K562 (cell line): ENCODE measurements at regions not wholly inside any gene's neighbourhood (a gene's known extent, or its start where the extent isn't known, plus 50 kb on each side); places are given as distances from the start of the nearest gene placed in this dataset.

ENCODE experiments used
- ATAC-seq: fragments of 200-7000 bp; cut with Tn5 transposase; 3 replicates; pipeline ENCODE4 v1.9.1; 2020; ENCODE audit warnings: moderate library complexity
- BruUV-seq: library from RNA; stranded (reverse); fragments of 400-500 nt; replicated peaks from 2 replicates; lab custom pipeline; 2021; lab: Mats Ljungman, UMichigan
- CTCF ChIA-PET: fragments of 300-600 bp; formaldehyde crosslinking; extraction: SDS; loops from one replicate; lab custom pipeline; 2021; ENCODE audit warnings: low intra/inter-chr PET ratio; lab: Yijun Ruan, JAX
- POLR2A ChIA-PET: fragments of 300-600, 350-650 bp; sonication (Branson Sonifier 250); formaldehyde crosslinking; extraction: SDS; loops from one replicate; lab custom pipeline; 2021; ENCODE audit warnings: antibody characterized with exemption, inconsistent platforms; lab: Yijun Ruan, JAX
- DNase-seq, 4 experiments: peaks; one replicate each; pipeline versions ENCODE4 v3.0.0 to v3.0.0-alpha.2; 2011 to 2018; ENCODE audit warnings: low spot score in 3 of 4, mixed read lengths in 3 of 4; ENCODE audit errors: extremely low read depth in 1 of 4
- FAIRE-seq: peaks from 2 replicates; lab custom pipeline; 2011; peaks lifted over from hg19 to GRCh38; lab: Jason Lieb, UNC
- H2AFZ ChIP-seq: 2 replicates; pipeline ENCODE4 v1.6.0; 2011; ENCODE audit warnings: low read depth, low read length, control low read depth, inconsistent platforms
- H3K27ac ChIP-seq: fragments of 200-600 bp; 3 replicates; pipeline ENCODE4 v1.8.0; 2011; ENCODE audit warnings: low read depth, mild to moderate bottlenecking, control low read depth, inconsistent platforms, low read length, moderate library complexity, mixed read lengths; ENCODE audit errors: extremely low read depth
- H3K27me3 ChIP-seq, 2 experiments: fragments of 300-600 bp in 1 of 2; 2 replicates in 1 of 2; 3 replicates in 1 of 2; pipeline versions ENCODE4 v1.6.0 to v1.8.0; 2011; ENCODE audit warnings: inconsistent platforms in 2 of 2, low read length in 2 of 2, mild to moderate bottlenecking in 1 of 2, mixed read lengths in 1 of 2, moderate library complexity in 1 of 2; ENCODE audit not compliant: control insufficient read depth in 2 of 2, insufficient read depth in 2 of 2
- H3K36me3 ChIP-seq: fragments of 300-600 bp; 3 replicates; pipeline ENCODE4 v1.8.0; 2011; ENCODE audit warnings: mild to moderate bottlenecking, low read length, inconsistent platforms; ENCODE audit not compliant: control insufficient read depth, insufficient read depth
- H3K4me1 ChIP-seq, 2 experiments: fragments of 200-600 bp in 1 of 2; replicated peaks in 1 of 2; 2 replicates in 1 of 2; 3 replicates in 1 of 2; pipeline versions ENCODE4 v1.5.1 to v1.8.0; 2011; ENCODE audit warnings: inconsistent platforms in 2 of 2, low read length in 2 of 2, mild to moderate bottlenecking in 1 of 2, mixed read lengths in 1 of 2, moderate library complexity in 1 of 2; ENCODE audit not compliant: control insufficient read depth in 2 of 2, insufficient read depth in 2 of 2
- H3K4me2 ChIP-seq: 2 replicates; pipeline ENCODE4 v1.6.1; 2011; ENCODE audit warnings: low read length, control low read depth, inconsistent platforms, mixed read lengths; ENCODE audit not compliant: insufficient read depth
- H3K4me3 ChIP-seq: fragments of 200-600 bp; sonication (generic), shearing (Covaris generic); 2 replicates; pipeline ENCODE4 v1.5.1; 2016; ENCODE audit warnings: control low read depth, inconsistent platforms
- H3K79me2 ChIP-seq: fragments of 200-600 bp; 3 replicates; pipeline ENCODE4 v1.8.0; 2011; ENCODE audit warnings: low read length, inconsistent platforms; ENCODE audit not compliant: control insufficient read depth, insufficient read depth
- H3K9ac ChIP-seq, 2 experiments: 2 replicates each; pipeline versions ENCODE4 v1.6.0 to v1.6.1; 2011; ENCODE audit warnings: low read depth in 2 of 2, low read length in 2 of 2, control low read depth in 1 of 2, inconsistent platforms in 1 of 2, mild to moderate bottlenecking in 1 of 2, mixed read lengths in 1 of 2; ENCODE audit not compliant: insufficient read depth in 1 of 2
- H3K9me1 ChIP-seq: one replicate; pipeline ENCODE4 v1.6.0; 2011; ENCODE audit warnings: inconsistent platforms, mild to moderate bottlenecking, low read length, moderate library complexity; ENCODE audit not compliant: control insufficient read depth, insufficient read depth
- H3K9me3 ChIP-seq: replicated peaks from 2 replicates; pipeline ENCODE4 v1.5.1; 2011; ENCODE audit warnings: low read depth, low read length, inconsistent platforms; ENCODE audit not compliant: control insufficient read depth, insufficient read depth
- H4K20me1 ChIP-seq: replicated peaks from 2 replicates; pipeline ENCODE4 v1.6.1; 2011; ENCODE audit warnings: low read length, inconsistent platforms, mixed read lengths; ENCODE audit not compliant: control insufficient read depth, insufficient read depth
- CREB3L1 ChIP-seq: fragments of 450-650 bp; IDR thresholded peaks from 2 replicates; pipeline ENCODE4 v1.6.1; 2014; ENCODE audit warnings: low read depth, mild to moderate bottlenecking, moderate library complexity, borderline replicate concordance
- HEY1 ChIP-seq: fragments of 250-450 bp; sonication (Bioruptor Pico); IDR thresholded peaks from 2 replicates; pipeline ENCODE4 v1.5.0; 2020; ENCODE audit warnings: mild to moderate bottlenecking, moderate library complexity, borderline replicate concordance
- MAX ChIP-seq: sonication (generic); formaldehyde crosslinking; IDR thresholded peaks from 2 replicates; pipeline ENCODE4 v1.9.0; 2022; ENCODE audit warnings: mild to moderate bottlenecking, missing genetic modification reagents
- NCOA2 ChIP-seq, 2 experiments: fragments of 450-650 bp; IDR thresholded peaks; 2 replicates each; pipeline ENCODE4 v1.6.1; 2018; ENCODE audit warnings: mild to moderate bottlenecking in 2 of 2, moderate library complexity in 1 of 2; ENCODE audit not compliant: partially characterized antibody in 2 of 2
- POLR2B ChIP-seq: fragments of 450-650 bp; IDR thresholded peaks from 2 replicates; pipeline ENCODE4 v1.6.1; 2018; ENCODE audit warnings: low read depth; ENCODE audit not compliant: partially characterized antibody
- RBM34 ChIP-seq: fragments of 200-400 bp; formaldehyde crosslinking; IDR thresholded peaks from 2 replicates; pipeline ENCODE4 v1.6.1; 2018; ENCODE audit warnings: low read length, borderline replicate concordance; ENCODE audit not compliant: insufficient read depth
- SAP30 ChIP-seq: fragments of 200-600 bp; sonication (generic); IDR thresholded peaks from 2 replicates; pipeline ENCODE4 v1.6.1; 2012; ENCODE audit warnings: borderline replicate concordance, low read depth, mild to moderate bottlenecking, moderate library complexity, low read length, control low read depth, inconsistent platforms; ENCODE audit not compliant: insufficient read depth, poor library complexity, severe bottlenecking
- SMC3 ChIP-seq: conservative IDR thresholded peaks from 2 replicates; pipeline ENCODE4 v1.6.1; 2011; ENCODE audit warnings: low read depth, low read length, improper control_type of control experiment; ENCODE audit not compliant: insufficient read depth
- ZNF274 ChIP-seq: IDR thresholded peaks from 2 replicates; pipeline ENCODE4 v1.6.1; 2011; ENCODE audit warnings: low read depth, mild to moderate bottlenecking, low read length, moderate library complexity, borderline replicate concordance
- ZNF282 ChIP-seq: sonication (generic); formaldehyde crosslinking; IDR thresholded peaks from 2 replicates; pipeline ENCODE4 v1.8.1; 2023; ENCODE audit warnings: missing genetic modification reagents
- WGBS: fragments of 100-300 bp; shearing (Covaris generic); methylation state at CpG from one replicate; pipeline ENCODE4 v1.1.6; 2016; ENCODE audit warnings: low coverage, mixed read lengths; ENCODE audit not compliant: insufficient coverage; ENCODE audit errors: missing lambda C conversion rate; 5-methylcytosine and 5-hydroxymethylcytosine counted together
- in situ Hi-C: fragments of 300-500 bp; cut with MboI; formaldehyde crosslinking; loops from 4 replicates; pipeline ENCODE4 v1.15.0; 2018; ENCODE audit warnings: inconsistent platforms, mixed read lengths
- intact Hi-C: fragments of 100-400 bp; cut with micrococcal nuclease; formaldehyde crosslinking; loops from 2 replicates; pipeline ENCODE4 v1.14.2; 2022

GRCh38 chr17:34067011-34067410 lies 188.1 kb upstream of the CCL2 start:
- ChIA-PET POLR2A (no interaction called here), CTCF (no interaction called here)
- Histone ChIP-seq H3K9ac (no peak overlapping the region), H3K4me2 (no peak overlapping the region), H2AFZ (no peak overlapping the region), H3K4me3 (no peak overlapping the region), H3K9me1 (no peaks in the 10 kb centered on the region), H3K27ac (no peak overlapping the region), H3K27me3 (no peaks in the 10 kb centered on the region; a peak in 1 of 5 replicates), H3K36me3 (no peaks in the 10 kb centered on the region), H3K9me3 (no peaks in the 10 kb centered on the region), H4K20me1 (no peaks in the 10 kb centered on the region), H3K79me2 (no peaks in the 10 kb centered on the region), H3K4me1 (no peaks in the 10 kb centered on the region)
- no TSS peak for BruUV-seq
- FAIRE-seq, result no peak
- in situ Hi-C loops, result no loop called here
- no peak for TF ChIP-seq ZNF282 (CRISPR knock-in tag)
- no peak for TF ChIP-seq HEY1 (CRISPR knock-in tag)
- TF ChIP-seq NCOA2 (IDR thresholded peaks at IDR 0.05; ENCODE audit: partially characterized antibody in 2 of 2), result no peak
- no peak for TF ChIP-seq RBM34
- no peak for TF ChIP-seq SAP30
- no peak for TF ChIP-seq POLR2B
- TF ChIP-seq ZNF274, result no peak
- TF ChIP-seq MAX (CRISPR knock-in tag), result no peak
- TF ChIP-seq CREB3L1, result no peak
- TF ChIP-seq SMC3, result no peak
- no peak for DNase-seq
- WGBS, result 0% methylated on average over 2 of the region's 2 CpGs
- ATAC-seq, result no peak
- intact Hi-C loops, result no loop called here
